HepG2 (cell line): ENCODE measurements at regions not wholly inside any gene's neighbourhood (a gene's known extent, or its start where the extent isn't known, plus 50 kb on each side); places are given as distances from the start of the nearest gene placed in this dataset.

Experiments used
- ATAC-seq: fragments of 200-7000 bp; cut with Tn5 transposase; 3 replicates; pipeline ENCODE4 v1.9.1; 2020; ENCODE audit warnings: mild to moderate bottlenecking, moderate library complexity
- BruUV-seq: library from RNA; stranded (reverse); fragments of 400-500 nt; replicated peaks from 2 replicates; lab custom pipeline; 2021; lab: Mats Ljungman, UMichigan
- CTCF ChIA-PET: fragments of 300-600 bp; formaldehyde crosslinking; extraction: SDS; loops from one replicate; lab custom pipeline; 2021; ENCODE audit warnings: low total read pairs, inconsistent platforms, low intra/inter-chr PET ratio; lab: Yijun Ruan, JAX
- POLR2A ChIA-PET: fragments of 350-600 bp; sonication (Branson Sonifier 250); formaldehyde crosslinking; loops from one replicate; lab custom pipeline; 2020; ENCODE audit warnings: antibody characterized with exemption, inconsistent platforms; lab: Yijun Ruan, JAX
- DNase-seq: peaks from one replicate; pipeline ENCODE4 v3.0.0-alpha.2; 2015; ENCODE audit warnings: low spot score
- FAIRE-seq: peaks from 3 replicates; lab custom pipeline; 2011; peaks lifted over from hg19 to GRCh38; lab: Jason Lieb, UNC
- H2AFZ ChIP-seq: one replicate; pipeline ENCODE4 v1.6.1; 2011; ENCODE audit warnings: low read length, inconsistent platforms
- H3K27ac ChIP-seq: fragments of 300-600 bp; 3 replicates; pipeline ENCODE4 v1.8.0; 2011; ENCODE audit warnings: mixed run types, mild to moderate bottlenecking, mixed read lengths, low read length, inconsistent platforms; ENCODE audit not compliant: insufficient read depth; ENCODE audit errors: extremely low read length
- H3K27me3 ChIP-seq, 2 experiments: fragments of 200-600 bp in 1 of 2; 2 replicates in 1 of 2; 3 replicates in 1 of 2; pipeline versions ENCODE4 v1.6.0 to v1.8.0; 2011; ENCODE audit warnings: low read length in 2 of 2, mild to moderate bottlenecking in 2 of 2, moderate library complexity in 2 of 2, inconsistent platforms in 1 of 2; ENCODE audit not compliant: insufficient read depth in 2 of 2, control insufficient read depth in 1 of 2
- H3K36me3 ChIP-seq, 2 experiments: fragments of 200-600 bp in 1 of 2; replicated peaks in 1 of 2; 2 replicates in 1 of 2; 3 replicates in 1 of 2; pipeline versions ENCODE4 v1.5.1 to v1.8.0; 2011; ENCODE audit warnings: low read length in 2 of 2, inconsistent platforms in 1 of 2; ENCODE audit not compliant: insufficient read depth in 2 of 2, control insufficient read depth in 1 of 2
- H3K4me1 ChIP-seq: 2 replicates; pipeline ENCODE4 v1.5.1; 2012; ENCODE audit warnings: low read length, inconsistent platforms; ENCODE audit not compliant: insufficient read depth
- H3K4me2 ChIP-seq: 2 replicates; pipeline ENCODE4 v1.6.0; 2011; ENCODE audit warnings: low read depth, low read length, inconsistent platforms
- H3K4me3 ChIP-seq, 3 experiments: fragments of 200-600 bp in 1 of 3; sonication (generic), shearing (Covaris generic) in 1 of 3; replicated peaks in 1 of 3; 2 replicates each; pipeline ENCODE4 v1.5.1; 2011 to 2016; ENCODE audit warnings: low read length in 3 of 3, inconsistent platforms in 2 of 3, low read depth in 2 of 3, mild to moderate bottlenecking in 2 of 3, control low read depth in 1 of 3, mixed read lengths in 1 of 3; ENCODE audit not compliant: insufficient read depth in 1 of 3
- H3K79me2 ChIP-seq: one replicate; pipeline ENCODE4 v1.6.1; 2011; ENCODE audit warnings: low read length, inconsistent platforms; ENCODE audit not compliant: insufficient read depth
- H3K9ac ChIP-seq: 2 replicates; pipeline ENCODE4 v1.6.0; 2011; ENCODE audit warnings: mild to moderate bottlenecking, low read depth, low read length, inconsistent platforms; ENCODE audit not compliant: insufficient read depth
- H3K9me3 ChIP-seq: 2 replicates; pipeline ENCODE4 v1.5.1; 2012; ENCODE audit warnings: mild to moderate bottlenecking, low read length
- H4K20me1 ChIP-seq: 2 replicates; pipeline ENCODE4 v1.6.0; 2011; ENCODE audit warnings: inconsistent platforms, mild to moderate bottlenecking, low read length, moderate library complexity; ENCODE audit not compliant: insufficient read depth
- MAFF ChIP-seq: IDR thresholded peaks from 2 replicates; pipeline ENCODE4 v1.6.1; 2011; ENCODE audit warnings: low read depth, low read length, improper control_type of control experiment
- MAFK ChIP-seq, 2 experiments: IDR thresholded peaks in 1 of 2; conservative IDR thresholded peaks in 1 of 2; 2 replicates each; pipeline ENCODE4 v1.6.1; 2011; ENCODE audit warnings: improper control_type of control experiment in 2 of 2, low read length in 2 of 2
- NFE2L2 ChIP-seq: fragments of 150-350 bp; IDR thresholded peaks from 2 replicates; pipeline ENCODE4 v1.6.1; 2014; ENCODE audit warnings: low read length
- ZNF660 ChIP-seq: sonication (generic); formaldehyde crosslinking; IDR thresholded peaks from 2 replicates; pipeline ENCODE4 v1.5.1; 2020; ENCODE audit warnings: mild to moderate bottlenecking, low read depth, missing genetic modification reagents, borderline replicate concordance
- WGBS: methylation state at CpG from one replicate; pipeline ENCODE4 v1.1.6; 2017; ENCODE audit warnings: low lambda C conversion rate; 5-methylcytosine and 5-hydroxymethylcytosine counted together
- in situ Hi-C: cut with HindIII; loops from 2 replicates; pipeline ENCODE4 v1.10.0; 2017; ENCODE audit warnings: low pct_unique_long_range_greater_than_20kb; ENCODE audit not compliant: extremely low pct_ligation_motif_present
- intact Hi-C: fragments of 100-400 bp; cut with micrococcal nuclease; formaldehyde crosslinking; loops from one replicate; pipeline ENCODE4 v1.10.0; 2022; ENCODE audit not compliant: unreplicated experiment
- TF ChIP-seq, protein P1 (sequence below): sonication (generic); formaldehyde crosslinking; IDR thresholded peaks from 2 replicates; pipeline ENCODE4 v1.9.0; 2021; ENCODE audit warnings: mild to moderate bottlenecking, missing genetic modification reagents

DNA sequence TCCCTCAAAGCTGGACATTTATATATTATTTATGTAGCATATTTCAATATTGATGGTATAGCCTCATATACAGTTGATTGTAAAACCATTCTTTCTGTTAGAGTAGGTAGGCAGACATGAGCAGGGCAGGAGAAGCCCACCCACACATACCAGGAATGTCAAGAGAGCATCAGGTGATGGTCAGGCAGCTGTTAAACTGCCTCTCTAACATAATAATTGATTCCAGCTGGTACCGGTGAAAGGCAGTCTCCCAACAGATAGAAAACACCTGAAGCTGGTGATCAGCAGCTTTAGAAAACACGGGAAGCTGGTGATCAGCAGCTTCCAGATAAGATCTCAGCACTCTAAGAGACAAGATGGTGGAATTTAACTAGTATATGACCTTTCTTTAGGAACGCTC, 132.9 kb downstream of the SLITRK6 start (continued):
- TF ChIP-seq, protein P1, sequence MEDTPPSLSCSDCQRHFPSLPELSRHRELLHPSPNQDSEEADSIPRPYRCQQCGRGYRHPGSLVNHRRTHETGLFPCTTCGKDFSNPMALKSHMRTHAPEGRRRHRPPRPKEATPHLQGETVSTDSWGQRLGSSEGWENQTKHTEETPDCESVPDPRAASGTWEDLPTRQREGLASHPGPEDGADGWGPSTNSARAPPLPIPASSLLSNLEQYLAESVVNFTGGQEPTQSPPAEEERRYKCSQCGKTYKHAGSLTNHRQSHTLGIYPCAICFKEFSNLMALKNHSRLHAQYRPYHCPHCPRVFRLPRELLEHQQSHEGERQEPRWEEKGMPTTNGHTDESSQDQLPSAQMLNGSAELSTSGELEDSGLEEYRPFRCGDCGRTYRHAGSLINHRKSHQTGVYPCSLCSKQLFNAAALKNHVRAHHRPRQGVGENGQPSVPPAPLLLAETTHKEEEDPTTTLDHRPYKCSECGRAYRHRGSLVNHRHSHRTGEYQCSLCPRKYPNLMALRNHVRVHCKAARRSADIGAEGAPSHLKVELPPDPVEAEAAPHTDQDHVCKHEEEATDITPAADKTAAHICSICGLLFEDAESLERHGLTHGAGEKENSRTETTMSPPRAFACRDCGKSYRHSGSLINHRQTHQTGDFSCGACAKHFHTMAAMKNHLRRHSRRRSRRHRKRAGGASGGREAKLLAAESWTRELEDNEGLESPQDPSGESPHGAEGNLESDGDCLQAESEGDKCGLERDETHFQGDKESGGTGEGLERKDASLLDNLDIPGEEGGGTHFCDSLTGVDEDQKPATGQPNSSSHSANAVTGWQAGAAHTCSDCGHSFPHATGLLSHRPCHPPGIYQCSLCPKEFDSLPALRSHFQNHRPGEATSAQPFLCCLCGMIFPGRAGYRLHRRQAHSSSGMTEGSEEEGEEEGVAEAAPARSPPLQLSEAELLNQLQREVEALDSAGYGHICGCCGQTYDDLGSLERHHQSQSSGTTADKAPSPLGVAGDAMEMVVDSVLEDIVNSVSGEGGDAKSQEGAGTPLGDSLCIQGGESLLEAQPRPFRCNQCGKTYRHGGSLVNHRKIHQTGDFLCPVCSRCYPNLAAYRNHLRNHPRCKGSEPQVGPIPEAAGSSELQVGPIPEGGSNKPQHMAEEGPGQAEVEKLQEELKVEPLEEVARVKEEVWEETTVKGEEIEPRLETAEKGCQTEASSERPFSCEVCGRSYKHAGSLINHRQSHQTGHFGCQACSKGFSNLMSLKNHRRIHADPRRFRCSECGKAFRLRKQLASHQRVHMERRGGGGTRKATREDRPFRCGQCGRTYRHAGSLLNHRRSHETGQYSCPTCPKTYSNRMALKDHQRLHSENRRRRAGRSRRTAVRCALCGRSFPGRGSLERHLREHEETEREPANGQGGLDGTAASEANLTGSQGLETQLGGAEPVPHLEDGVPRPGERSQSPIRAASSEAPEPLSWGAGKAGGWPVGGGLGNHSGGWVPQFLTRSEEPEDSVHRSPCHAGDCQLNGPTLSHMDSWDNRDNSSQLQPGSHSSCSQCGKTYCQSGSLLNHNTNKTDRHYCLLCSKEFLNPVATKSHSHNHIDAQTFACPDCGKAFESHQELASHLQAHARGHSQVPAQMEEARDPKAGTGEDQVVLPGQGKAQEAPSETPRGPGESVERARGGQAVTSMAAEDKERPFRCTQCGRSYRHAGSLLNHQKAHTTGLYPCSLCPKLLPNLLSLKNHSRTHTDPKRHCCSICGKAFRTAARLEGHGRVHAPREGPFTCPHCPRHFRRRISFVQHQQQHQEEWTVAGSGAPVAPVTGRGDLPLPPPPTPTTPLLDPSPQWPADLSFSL (CRISPR knock-in tag), result no peak
- TF ChIP-seq, all 625 proteins: peak for 0

DNA sequence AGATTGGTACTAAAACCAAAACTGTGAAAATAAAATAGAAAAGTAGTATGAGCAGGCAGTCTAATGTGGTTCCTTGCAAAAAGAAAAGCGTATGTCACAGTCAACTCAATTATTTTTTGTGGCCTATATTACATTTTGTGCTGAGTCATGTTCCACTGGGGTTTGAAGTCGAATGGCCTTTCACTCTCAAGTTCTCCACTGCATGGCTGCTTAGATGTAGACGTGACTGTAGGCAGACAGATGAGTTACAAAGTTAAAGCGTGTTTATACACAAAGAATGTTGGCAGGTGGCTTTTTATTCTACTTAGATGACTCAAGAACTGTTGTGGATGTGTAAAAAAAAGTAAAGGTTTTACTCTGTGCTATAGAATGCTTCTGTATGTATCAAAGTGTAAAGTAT, 133.9 kb downstream of the SLITRK6 start:
- Histone ChIP-seq H4K20me1 (no peaks in the 10 kb centered on the region), H3K4me3 (no peak overlapping the region; a peak in 1 of 6 replicates), H3K4me2 (no peak overlapping the region), H3K4me1 (no peaks in the 10 kb centered on the region), H3K27ac (no peak overlapping the region), H2AFZ (no peak overlapping the region), H3K36me3 (no peaks in the 10 kb centered on the region), H3K9me3 (peaks cover 26% of the 10 kb centered on the region), H3K9ac (no peak overlapping the region), H3K27me3 (no peaks in the 10 kb centered on the region), H3K79me2 (no peaks in the 10 kb centered on the region)
- intact Hi-C loops (no loop called here), in situ Hi-C loops (no loop called here)
- BruUV-seq, result no TSS peak
- 2% methylated on average over 4 of the region's 4 CpGs for WGBS
- no peak for DNase-seq
- ChIA-PET POLR2A (no interaction called here), CTCF (no interaction called here)
- ATAC-seq, result no peak
- no peak for FAIRE-seq
- TF ChIP-seq NFE2L2, result peak; percentile 95
- TF ChIP-seq MAFK (conservative IDR thresholded peaks at IDR 0.05 in 1 of 2, IDR thresholded peaks at IDR 0.05 in 1 of 2; ENCODE audit: low read length in 2 of 2), result peak; percentile 81 to 86
- peak; percentile 77 for TF ChIP-seq MAFF
- TF ChIP-seq ZNF660 (CRISPR knock-in tag), result no peak
